Gastroesophageal sphincter (tissue), 3 donors: ENCODE measurements at regions not wholly inside any gene's neighbourhood (a gene's known extent, or its start where the extent isn't known, plus 50 kb on each side); places are given as distances from the start of the nearest gene placed in this dataset.

Experiments used
- CTCF ChIP-seq, 4 experiments: fragments of 200-600 bp in 2 of 4; fragments of 450-650 bp in 2 of 4; sonication (generic) in 1 of 4; IDR thresholded peaks; one replicate each; pipeline ENCODE4 v1.5.1; 2017 to 2019; ENCODE audit warnings: antibody characterized with exemption in 4 of 4, mild to moderate bottlenecking in 2 of 4, moderate library complexity in 2 of 4
- EP300 ChIP-seq: sonication (generic); formaldehyde crosslinking; IDR thresholded peaks from one replicate; pipeline ENCODE4 v1.6.1; 2017; ENCODE audit warnings: antibody characterized with exemption, mild to moderate bottlenecking
- POLR2A ChIP-seq, 2 donors: fragments of 450-650 bp; IDR thresholded peaks; one replicate each; pipeline ENCODE4 v1.6.1; 2017; ENCODE audit warnings: antibody characterized with exemption in 2 of 2, mild to moderate bottlenecking in 2 of 2, moderate library complexity in 1 of 2
- POLR2AphosphoS5 ChIP-seq: sonication (generic); formaldehyde crosslinking; IDR thresholded peaks from one replicate; pipeline ENCODE4 v1.6.1; 2017; ENCODE audit warnings: antibody characterized with exemption

GRCh38 chr4:77332696-77333270 lies 175.8 kb downstream of the CCNG2 start:
- TF ChIP-seq POLR2A (IDR thresholded peaks at IDR 0.05) = no peak
- TF ChIP-seq EP300 = no peak
- no peak for TF ChIP-seq CTCF (IDR thresholded peaks at IDR 0.05)
- TF ChIP-seq POLR2AphosphoS5 = no peak
